Fibroblast of lung (primary cell): ENCODE measurements at regions not wholly inside any gene's neighbourhood (a gene's known extent, or its start where the extent isn't known, plus 50 kb on each side); places are given as distances from the start of the nearest gene placed in this dataset.

Experiments used
- DNase-seq, 2 donors: peaks; one replicate each; pipeline versions ENCODE4 v3.0.0 to v3.0.0-alpha.2; 2010; ENCODE audit warnings: low read depth in 2 of 2
- H2AFZ ChIP-seq: 2 replicates; pipeline ENCODE4 v1.5.1; 2012; ENCODE audit warnings: low read length, control low read depth, inconsistent platforms
- H3K27ac ChIP-seq: 2 replicates; pipeline ENCODE4 v1.5.1; 2011; ENCODE audit warnings: low read length, control low read depth; ENCODE audit not compliant: insufficient read depth
- H3K27me3 ChIP-seq: 2 replicates; pipeline ENCODE4 v1.5.1; 2011; ENCODE audit warnings: mild to moderate bottlenecking, low read length; ENCODE audit not compliant: control insufficient read depth, insufficient read depth
- H3K36me3 ChIP-seq: 2 replicates; pipeline ENCODE4 v1.5.1; 2011; ENCODE audit warnings: low read length; ENCODE audit not compliant: control insufficient read depth, insufficient read depth
- H3K4me1 ChIP-seq: 2 replicates; pipeline ENCODE4 v1.5.1; 2011; ENCODE audit warnings: low read length; ENCODE audit not compliant: control insufficient read depth, insufficient read depth; ENCODE audit errors: extremely low read depth
- H3K4me2 ChIP-seq: 2 replicates; pipeline ENCODE4 v1.5.1; 2011; ENCODE audit warnings: low read length, control low read depth; ENCODE audit not compliant: insufficient read depth; ENCODE audit errors: extremely low read depth
- H3K4me3 ChIP-seq, 4 experiments: fragments of 200-600 bp in 1 of 4; sonication (generic) in 1 of 4; replicated peaks in 1 of 4; 2 replicates each; pipeline ENCODE4 v1.5.1; 2011 to 2016; ENCODE audit warnings: low read length in 4 of 4, low read depth in 3 of 4, mild to moderate bottlenecking in 3 of 4, control low read depth in 2 of 4, inconsistent platforms in 1 of 4, mixed read lengths in 1 of 4; ENCODE audit not compliant: insufficient read depth in 1 of 4; ENCODE audit errors: control extremely low read depth in 1 of 4
- H3K79me2 ChIP-seq: 2 replicates; pipeline ENCODE4 v1.5.1; 2012; ENCODE audit warnings: mild to moderate bottlenecking, low read length, inconsistent platforms; ENCODE audit not compliant: control insufficient read depth, insufficient read depth
- H3K9ac ChIP-seq: 2 replicates; pipeline ENCODE4 v1.5.1; 2011; ENCODE audit warnings: mild to moderate bottlenecking, low read length, control low read depth; ENCODE audit not compliant: insufficient read depth
- H3K9me3 ChIP-seq: 2 replicates; pipeline ENCODE4 v1.5.1; 2012; ENCODE audit warnings: low read depth, low read length; ENCODE audit not compliant: control insufficient read depth, insufficient read depth
- H4K20me1 ChIP-seq: 2 replicates; pipeline ENCODE4 v1.5.1; 2011; ENCODE audit warnings: low read length; ENCODE audit not compliant: control insufficient read depth, insufficient read depth; ENCODE audit errors: extremely low read depth
- CTCF ChIP-seq, 2 donors: IDR thresholded peaks in 1 of 2; conservative IDR thresholded peaks in 1 of 2; 1 replicate in 1 of 2; 2 replicates in 1 of 2; pipeline ENCODE4 v1.5.1; 2011 to 2012; ENCODE audit warnings: low read length in 2 of 2, control low read depth in 1 of 2, inconsistent platforms in 1 of 2, low read depth in 1 of 2, mild to moderate bottlenecking in 1 of 2
- EZH2 ChIP-seq: IDR thresholded peaks from 2 replicates; pipeline ENCODE4 v1.5.1; 2012; ENCODE audit warnings: low read length, control low read depth, mild to moderate bottlenecking; ENCODE audit errors: missing control alignments

- Histone ChIP-seq H3K9me3 (no peaks in the 10 kb centered on the region), H4K20me1 (no peaks in the 10 kb centered on the region), H2AFZ (no peak overlapping the region), H3K79me2 (no peaks in the 10 kb centered on the region), H3K27ac (no peak overlapping the region), H3K9ac (no peak overlapping the region), H3K4me1 (no peaks in the 10 kb centered on the region), H3K27me3 (no peaks in the 10 kb centered on the region), H3K4me3 (no peak overlapping the region), H3K36me3 (no peaks in the 10 kb centered on the region), H3K4me2 (no peak overlapping the region)
- no peak for DNase-seq
- TF ChIP-seq EZH2, result no peak
Observed at GRCh38 chr12:131443019-131444000, 267.6 kb upstream of the SFSWAP start.

GRCh38 chr12:131444220-131445164, 266.4 kb upstream of the SFSWAP start:
- Histone ChIP-seq H2AFZ (no peak overlapping the region), H3K4me1 (no peaks in the 10 kb centered on the region), H3K27me3 (no peaks in the 10 kb centered on the region), H3K9ac (no peak overlapping the region), H4K20me1 (no peaks in the 10 kb centered on the region), H3K4me3 (no peak overlapping the region), H3K27ac (no peak overlapping the region), H3K9me3 (no peaks in the 10 kb centered on the region), H3K79me2 (no peaks in the 10 kb centered on the region), H3K4me2 (no peak overlapping the region), H3K36me3 (no peaks in the 10 kb centered on the region)
- no peak for TF ChIP-seq EZH2
- TF ChIP-seq CTCF (conservative IDR thresholded peaks at IDR 0.05 in 1 of 2, IDR thresholded peaks at IDR 0.05 in 1 of 2; ENCODE audit: low read depth in 1 of 2, low read length in 2 of 2), result no peak
- no peak for DNase-seq

GRCh38 chr12:131445184-131445774, 265.6 kb upstream of the SFSWAP start:
- no peak overlapping the region for H3K4me3 ChIP-seq
- H3K9me3 ChIP-seq, result no peaks in the 10 kb centered on the region
- H3K9ac ChIP-seq, result no peak overlapping the region
- no peak overlapping the region for H3K4me2 ChIP-seq
- H3K79me2 ChIP-seq, result no peaks in the 10 kb centered on the region
- H3K4me1 ChIP-seq, result no peaks in the 10 kb centered on the region
- no peaks in the 10 kb centered on the region for H4K20me1 ChIP-seq
- H2AFZ ChIP-seq, result no peak overlapping the region
- H3K27me3 ChIP-seq, result no peaks in the 10 kb centered on the region
- no peak for DNase-seq
- no peak overlapping the region for H3K27ac ChIP-seq
- H3K36me3 ChIP-seq, result no peaks in the 10 kb centered on the region
- TF ChIP-seq CTCF (conservative IDR thresholded peaks at IDR 0.05 in 1 of 2, IDR thresholded peaks at IDR 0.05 in 1 of 2; ENCODE audit: low read depth in 1 of 2, low read length in 2 of 2), result no peak
- no peak for TF ChIP-seq EZH2
